Astrocyte of the spinal cord (primary cell): ENCODE measurements at regions not wholly inside any gene's neighbourhood (a gene's known extent, or its start where the extent isn't known, plus 50 kb on each side); places are given as distances from the start of the nearest gene placed in this dataset.
"Not testable (repeated sequence)": the region's sequence is repeated elsewhere in the genome, so short reads cannot be mapped to it uniquely, and the experiment has no call there.

Experiments used
- DNase-seq: peaks from one replicate; pipeline ENCODE4 v3.0.0; 2011; ENCODE audit warnings: low read depth, low spot score
- H3K4me3 ChIP-seq: 2 replicates; pipeline ENCODE4 v1.5.1; 2011; ENCODE audit warnings: low read depth, mild to moderate bottlenecking, low read length, moderate library complexity
- CTCF ChIP-seq: IDR thresholded peaks from 2 replicates; pipeline ENCODE4 v1.5.1; 2012; ENCODE audit warnings: low read depth, mild to moderate bottlenecking, low read length, inconsistent platforms
- in situ Hi-C: cut with HindIII; loops from 2 replicates; pipeline ENCODE4 v1.10.0; 2017; ENCODE audit warnings: low sequenced_read_pairs

- no peak for DNase-seq
- H3K4me3 ChIP-seq, result no peak overlapping the region
- in situ Hi-C loops, result no loop called here
Measured at GRCh38 chr3:16769525-16769924, 115.2 kb upstream of the PLCL2 start.

GRCh38 chr3:16770021-16770420 lies 114.7 kb upstream of the PLCL2 start:
- in situ Hi-C loops, result no loop called here
- peak; percentile 14 for DNase-seq
- no peak overlapping the region for H3K4me3 ChIP-seq
- no peak for TF ChIP-seq CTCF

More at GRCh38 chr3:16769525-16769924, 115.2 kb upstream of the PLCL2 start:
- TF ChIP-seq CTCF, result no peak

DNA sequence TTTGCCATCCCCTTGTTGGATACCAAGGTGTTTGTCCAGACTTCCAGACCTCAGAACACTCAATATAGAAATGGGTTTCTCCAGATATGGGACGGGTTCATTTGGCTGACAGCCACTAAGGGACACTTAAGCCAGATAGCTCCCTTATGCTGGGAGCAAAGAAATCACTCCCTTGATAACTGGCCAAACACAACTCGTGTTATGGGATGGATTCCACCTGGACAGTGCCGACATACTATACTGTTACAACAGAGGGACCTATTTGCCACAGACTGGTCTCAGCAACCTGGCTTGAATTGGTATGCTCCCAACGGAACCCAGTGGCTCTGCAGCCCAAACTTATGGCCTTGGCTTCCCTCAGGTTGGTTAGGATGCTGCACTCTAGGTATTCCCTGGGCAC lies 114.0 kb upstream of the PLCL2 start:
- DNase-seq, result no peak
- in situ Hi-C loops, result no loop called here
- no peak overlapping the region for H3K4me3 ChIP-seq
- TF ChIP-seq CTCF, result no peak

DNA sequence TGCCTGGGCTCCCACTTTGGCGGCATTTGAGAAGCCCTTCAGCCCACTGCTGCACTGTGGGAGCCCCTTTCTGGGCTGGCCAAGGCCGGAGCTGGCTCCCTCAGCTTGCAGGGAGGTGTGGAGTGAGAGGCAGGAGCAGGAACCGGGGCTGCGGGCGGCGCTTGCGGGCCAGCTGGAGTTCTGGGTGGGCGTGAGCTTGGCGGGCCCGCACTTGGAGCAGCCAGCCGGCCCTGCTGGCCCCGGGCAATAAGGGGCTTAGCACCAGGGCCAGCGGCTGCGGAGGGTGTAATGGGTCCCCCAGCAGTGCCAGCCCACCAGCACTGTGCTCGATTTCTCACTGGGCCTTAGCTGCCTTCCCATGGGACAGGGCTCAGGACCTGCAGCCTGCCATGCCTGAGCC lies 111.2 kb upstream of the PLCL2 start:
- in situ Hi-C loops, DNase-seq, H3K4me3 ChIP-seq: not testable (repeated sequence)

DNA sequence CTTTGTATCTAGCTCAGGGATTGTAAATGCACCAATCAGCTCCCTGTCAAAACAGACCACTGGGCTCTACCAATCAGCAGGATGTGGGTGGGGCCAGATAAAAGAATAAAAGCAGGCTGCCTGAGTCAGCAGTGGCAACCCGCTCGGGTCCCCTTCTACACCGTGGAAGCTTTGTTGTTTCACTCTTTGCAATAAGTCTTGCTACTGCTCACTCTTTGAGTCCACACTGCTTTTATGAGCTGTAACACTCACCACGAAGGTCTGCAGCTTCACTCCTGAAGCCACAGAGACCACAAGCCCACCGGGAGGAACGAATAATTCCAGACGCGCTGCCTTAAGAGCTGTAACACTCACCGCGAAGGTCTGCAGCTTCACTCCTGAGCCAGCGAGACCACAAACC lies 110.2 kb upstream of the PLCL2 start:
- in situ Hi-C loops, H3K4me3 ChIP-seq, DNase-seq: not testable (repeated sequence)

DNA sequence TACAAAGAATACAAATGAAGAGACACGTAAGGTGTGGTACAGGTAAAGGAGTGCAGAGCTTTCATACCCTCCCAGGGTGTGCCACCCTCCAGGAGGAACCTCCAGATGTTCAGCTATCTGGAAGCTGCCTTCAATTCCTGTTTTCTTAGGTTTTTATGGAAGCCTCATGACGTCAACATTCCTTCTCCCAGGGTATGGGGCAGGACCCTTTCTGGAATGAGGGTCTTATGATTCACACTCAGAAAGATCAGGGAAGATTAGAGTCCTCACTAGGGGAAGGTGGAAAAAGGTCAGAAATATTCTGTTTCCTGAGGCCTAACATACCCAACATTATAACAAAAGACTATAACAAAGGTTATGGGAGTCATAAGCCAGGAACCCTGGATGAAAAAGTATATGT lies 99.8 kb upstream of the PLCL2 start:
- no peak for DNase-seq
- in situ Hi-C loops, result no loop called here
- no peak overlapping the region for H3K4me3 ChIP-seq
- no peak for TF ChIP-seq CTCF

GRCh38 chr3:16785465-16785864 lies 99.3 kb upstream of the PLCL2 start:
- H3K4me3 ChIP-seq, result no peak overlapping the region
- no peak for TF ChIP-seq CTCF
- no peak for DNase-seq
- in situ Hi-C loops, result no loop called here

- no peak for TF ChIP-seq CTCF
- no peak overlapping the region for H3K4me3 ChIP-seq
- in situ Hi-C loops, result no loop called here
- DNase-seq, result no peak
Measured at GRCh38 chr3:16788440-16789056, 96.2 kb upstream of the PLCL2 start.
